Uterus (tissue), 2 donors: ENCODE measurements at regions not wholly inside any gene's neighbourhood (a gene's known extent, or its start where the extent isn't known, plus 50 kb on each side); places are given as distances from the start of the nearest gene placed in this dataset.

Experiments
- POLR2A ChIP-seq, 2 donors: fragments of 450-650 bp; IDR thresholded peaks; one replicate each; pipeline ENCODE4 v1.6.1; 2016; ENCODE audit warnings: antibody characterized with exemption in 2 of 2, mild to moderate bottlenecking in 1 of 2, moderate library complexity in 1 of 2
- TF ChIP-seq, protein P1 (sequence below), 4 experiments: fragments of 200-600 bp in 2 of 4; fragments of 450-650 bp in 2 of 4; sonication (generic) in 2 of 4; IDR thresholded peaks; one replicate each; pipeline ENCODE4 v1.5.1; 2016 to 2019; ENCODE audit warnings: antibody characterized with exemption in 4 of 4, mild to moderate bottlenecking in 2 of 4, moderate library complexity in 1 of 4

DNA sequence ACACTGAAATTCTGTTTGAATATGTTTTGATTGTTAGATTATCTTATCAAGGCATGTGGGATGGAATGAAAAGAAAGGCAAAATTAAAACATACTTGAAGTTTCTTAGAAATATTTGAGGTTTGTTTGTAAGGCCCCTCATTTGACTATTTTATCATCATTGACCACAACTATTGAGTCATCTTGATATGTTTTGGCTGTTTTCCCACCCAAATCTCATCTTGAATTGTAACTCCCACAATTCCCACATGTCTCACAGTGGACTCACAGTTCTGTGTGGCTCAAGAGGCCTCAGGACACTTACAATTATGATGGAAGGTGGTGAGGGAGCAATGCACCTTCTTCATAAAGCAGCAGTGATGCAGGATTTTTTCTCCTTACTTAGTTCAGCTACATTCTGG lies 917.1 kb downstream of the PLOD2 start:
- TF ChIP-seq, protein P1, sequence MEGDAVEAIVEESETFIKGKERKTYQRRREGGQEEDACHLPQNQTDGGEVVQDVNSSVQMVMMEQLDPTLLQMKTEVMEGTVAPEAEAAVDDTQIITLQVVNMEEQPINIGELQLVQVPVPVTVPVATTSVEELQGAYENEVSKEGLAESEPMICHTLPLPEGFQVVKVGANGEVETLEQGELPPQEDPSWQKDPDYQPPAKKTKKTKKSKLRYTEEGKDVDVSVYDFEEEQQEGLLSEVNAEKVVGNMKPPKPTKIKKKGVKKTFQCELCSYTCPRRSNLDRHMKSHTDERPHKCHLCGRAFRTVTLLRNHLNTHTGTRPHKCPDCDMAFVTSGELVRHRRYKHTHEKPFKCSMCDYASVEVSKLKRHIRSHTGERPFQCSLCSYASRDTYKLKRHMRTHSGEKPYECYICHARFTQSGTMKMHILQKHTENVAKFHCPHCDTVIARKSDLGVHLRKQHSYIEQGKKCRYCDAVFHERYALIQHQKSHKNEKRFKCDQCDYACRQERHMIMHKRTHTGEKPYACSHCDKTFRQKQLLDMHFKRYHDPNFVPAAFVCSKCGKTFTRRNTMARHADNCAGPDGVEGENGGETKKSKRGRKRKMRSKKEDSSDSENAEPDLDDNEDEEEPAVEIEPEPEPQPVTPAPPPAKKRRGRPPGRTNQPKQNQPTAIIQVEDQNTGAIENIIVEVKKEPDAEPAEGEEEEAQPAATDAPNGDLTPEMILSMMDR (IDR thresholded peaks at IDR 0.05): no peak
- TF ChIP-seq POLR2A (IDR thresholded peaks at IDR 0.05): no peak
